GM12892 (cell line): ENCODE measurements at regions not wholly inside any gene's neighbourhood (a gene's known extent, or its start where the extent isn't known, plus 50 kb on each side); places are given as distances from the start of the nearest gene placed in this dataset.

Source experiments
- POLR2A ChIP-seq: IDR thresholded peaks from 2 replicates; pipeline ENCODE4 v1.6.1; 2011; ENCODE audit warnings: low read depth, low read length, control low read depth
- POLR2AphosphoS5 ChIP-seq: IDR thresholded peaks from 2 replicates; pipeline ENCODE4 v1.6.1; 2011; ENCODE audit warnings: low read depth, low read length, control low read depth
- TAF1 ChIP-seq: IDR thresholded peaks from 2 replicates; pipeline ENCODE4 v1.6.1; 2011; ENCODE audit warnings: low read depth, mild to moderate bottlenecking, control low read depth, low read length, borderline replicate concordance

GRCh38 chr15:96764501-96764900 lies 434.0 kb downstream of the NR2F2 start:
- no peak for TF ChIP-seq POLR2AphosphoS5
- TF ChIP-seq TAF1, result no peak
- no peak for TF ChIP-seq POLR2A
